ENCODE measurements at regions not wholly inside any gene's neighbourhood (a gene's known extent, or its start where the extent isn't known, plus 50 kb on each side); places are given as distances from the start of the nearest gene placed in this dataset.

- Histone ChIP-seq H3K4me2 (ENCODE audit: low read length, poor library complexity, severe bottlenecking) (no peak overlapping the region), H3K23ac (ENCODE audit: low read length in 2 of 2) (no peak overlapping the region), H2BK12ac (ENCODE audit: low read length in 2 of 2) (no peak overlapping the region), H3K27ac (ENCODE audit: low read length, poor library complexity, severe bottlenecking) (no peak overlapping the region), H4K8ac (ENCODE audit: low read length) (no peak overlapping the region), H3K9me3 (ENCODE audit: control insufficient read depth, low read length) (no peaks in the 10 kb centered on the region), H2AK5ac (ENCODE audit: low read length, severe bottlenecking) (no peak overlapping the region), H3K9ac (ENCODE audit: low read length) (no peak overlapping the region), H3K4ac (ENCODE audit: low read depth in 1 of 2, low read length in 2 of 2) (no peak overlapping the region), H2BK15ac (ENCODE audit: low read depth, poor library complexity, severe bottlenecking) (no peak overlapping the region), H4K91ac (ENCODE audit: low read length) (no peak overlapping the region), H2BK120ac (ENCODE audit: low read depth, low read length) (no peak overlapping the region), H3K79me1 (replicated peaks; ENCODE audit: low read length, poor library complexity, severe bottlenecking) (no peaks in the 10 kb centered on the region), H3K14ac (ENCODE audit: low read length in 2 of 2) (no peak overlapping the region), H3K36me3 (ENCODE audit: control insufficient read depth in 1 of 2, insufficient read depth in 2 of 2, low read depth in 1 of 2, low read length in 2 of 2) (no peaks in the 10 kb centered on the region), H3K18ac (ENCODE audit: low read depth in 1 of 2, low read length in 2 of 2) (no peak overlapping the region), H2AFZ (ENCODE audit: low read depth, low read length) (no peak overlapping the region), H2BK5ac (ENCODE audit: low read depth, low read length, poor library complexity, severe bottlenecking) (no peak overlapping the region), H3K4me1 (ENCODE audit: control insufficient read depth, insufficient read depth, low read depth, low read length) (no peaks in the 10 kb centered on the region), H3K4me3 (ENCODE audit: insufficient read depth in 1 of 2, low read depth in 1 of 2, low read length in 2 of 2) (no peak overlapping the region), H3K27me3 (ENCODE audit: control insufficient read depth in 1 of 2, insufficient read depth in 1 of 2, low read length in 2 of 2) (no peaks in the 10 kb centered on the region)
- 75% methylated on average over 5 of the region's 7 CpGs for WGBS
- DNase-seq: no peak
Measured at GRCh38 chr10:130875897-130876472, 435.5 kb downstream of the TCERG1L start.

- no peak overlapping the region for H4K91ac ChIP-seq (ENCODE audit: low read length)
- no peaks in the 10 kb centered on the region for H3K4me1 ChIP-seq (ENCODE audit: control insufficient read depth, insufficient read depth, low read depth, low read length)
- H3K27me3 ChIP-seq (ENCODE audit: control insufficient read depth in 1 of 2, insufficient read depth in 1 of 2, low read length in 2 of 2): no peaks in the 10 kb centered on the region
- H3K36me3 ChIP-seq (ENCODE audit: control insufficient read depth in 1 of 2, insufficient read depth in 2 of 2, low read depth in 1 of 2, low read length in 2 of 2): no peaks in the 10 kb centered on the region
- no peak overlapping the region for H3K14ac ChIP-seq (ENCODE audit: low read length in 2 of 2)
- no peak overlapping the region for H2AFZ ChIP-seq (ENCODE audit: low read depth, low read length)
- H3K79me1 ChIP-seq (replicated peaks; ENCODE audit: low read length, poor library complexity, severe bottlenecking): no peaks in the 10 kb centered on the region
- no peak overlapping the region for H2BK12ac ChIP-seq (ENCODE audit: low read length in 2 of 2)
- H3K4me3 ChIP-seq (ENCODE audit: insufficient read depth in 1 of 2, low read depth in 1 of 2, low read length in 2 of 2): no peak overlapping the region
- H4K8ac ChIP-seq (ENCODE audit: low read length): no peak overlapping the region
- no peak overlapping the region for H3K4me2 ChIP-seq (ENCODE audit: low read length, poor library complexity, severe bottlenecking)
- H3K18ac ChIP-seq (ENCODE audit: low read depth in 1 of 2, low read length in 2 of 2): no peak overlapping the region
- H2BK120ac ChIP-seq (ENCODE audit: low read depth, low read length): no peak overlapping the region
- no peak overlapping the region for H3K27ac ChIP-seq (ENCODE audit: low read length, poor library complexity, severe bottlenecking)
- no peak overlapping the region for H2BK15ac ChIP-seq (ENCODE audit: low read depth, poor library complexity, severe bottlenecking)
- DNase-seq: no peak
- H2BK5ac ChIP-seq (ENCODE audit: low read depth, low read length, poor library complexity, severe bottlenecking): no peak overlapping the region
- H2AK5ac ChIP-seq (ENCODE audit: low read length, severe bottlenecking): no peak overlapping the region
- no peaks in the 10 kb centered on the region for H3K9me3 ChIP-seq (ENCODE audit: control insufficient read depth, low read length)
- H3K4ac ChIP-seq (ENCODE audit: low read depth in 1 of 2, low read length in 2 of 2): no peak overlapping the region
- WGBS: 77% methylated on average over 3 of the region's 3 CpGs
- no peak overlapping the region for H3K23ac ChIP-seq (ENCODE audit: low read length in 2 of 2)
- no peak overlapping the region for H3K9ac ChIP-seq (ENCODE audit: low read length)
Measured at GRCh38 chr10:130877126-130877525, 434.4 kb downstream of the TCERG1L start.

GRCh38 chr10:130878131-130878530 is 433.4 kb downstream of the TCERG1L start:
- H4K91ac ChIP-seq (ENCODE audit: low read length): no peak overlapping the region
- H3K4me1 ChIP-seq (ENCODE audit: control insufficient read depth, insufficient read depth, low read depth, low read length): no peaks in the 10 kb centered on the region
- no peak overlapping the region for H4K8ac ChIP-seq (ENCODE audit: low read length)

GRCh38 chr10:130882906-130883305 is 428.6 kb downstream of the TCERG1L start:
- Histone ChIP-seq H3K79me1 (replicated peaks; ENCODE audit: low read length, poor library complexity, severe bottlenecking) (no peaks in the 10 kb centered on the region), H3K4ac (ENCODE audit: low read depth in 1 of 2, low read length in 2 of 2) (no peak overlapping the region), H3K18ac (ENCODE audit: low read depth in 1 of 2, low read length in 2 of 2) (no peak overlapping the region), H3K9me3 (ENCODE audit: control insufficient read depth, low read length) (no peaks in the 10 kb centered on the region), H2AK5ac (ENCODE audit: low read length, severe bottlenecking) (no peak overlapping the region), H4K8ac (ENCODE audit: low read length) (no peak overlapping the region), H2BK5ac (ENCODE audit: low read depth, low read length, poor library complexity, severe bottlenecking) (no peak overlapping the region), H2BK120ac (ENCODE audit: low read depth, low read length) (no peak overlapping the region), H4K91ac (ENCODE audit: low read length) (no peak overlapping the region), H3K14ac (ENCODE audit: low read length in 2 of 2) (no peak overlapping the region), H3K4me2 (ENCODE audit: low read length, poor library complexity, severe bottlenecking) (no peak overlapping the region), H3K27me3 (ENCODE audit: control insufficient read depth in 1 of 2, insufficient read depth in 1 of 2, low read length in 2 of 2) (no peaks in the 10 kb centered on the region), H2AFZ (ENCODE audit: low read depth, low read length) (no peak overlapping the region), H3K27ac (ENCODE audit: low read length, poor library complexity, severe bottlenecking) (no peak overlapping the region), H3K36me3 (ENCODE audit: control insufficient read depth in 1 of 2, insufficient read depth in 2 of 2, low read depth in 1 of 2, low read length in 2 of 2) (no peaks in the 10 kb centered on the region), H2BK15ac (ENCODE audit: low read depth, poor library complexity, severe bottlenecking) (no peak overlapping the region), H3K23ac (ENCODE audit: low read length in 2 of 2) (no peak overlapping the region), H3K9ac (ENCODE audit: low read length) (no peak overlapping the region), H3K4me3 (ENCODE audit: insufficient read depth in 1 of 2, low read depth in 1 of 2, low read length in 2 of 2) (no peak overlapping the region), H2BK12ac (ENCODE audit: low read length in 2 of 2) (no peak overlapping the region), H3K4me1 (ENCODE audit: control insufficient read depth, insufficient read depth, low read depth, low read length) (no peaks in the 10 kb centered on the region)
- DNase-seq: no peak
- 46% methylated on average over 3 of the region's 3 CpGs for WGBS

More at GRCh38 chr10:130878131-130878530, 433.4 kb downstream of the TCERG1L start:
- Histone ChIP-seq H3K18ac (ENCODE audit: low read depth in 1 of 2, low read length in 2 of 2) (no peak overlapping the region), H2BK120ac (ENCODE audit: low read depth, low read length) (no peak overlapping the region), H3K36me3 (ENCODE audit: control insufficient read depth in 1 of 2, insufficient read depth in 2 of 2, low read depth in 1 of 2, low read length in 2 of 2) (no peaks in the 10 kb centered on the region), H3K9ac (ENCODE audit: low read length) (no peak overlapping the region), H2BK5ac (ENCODE audit: low read depth, low read length, poor library complexity, severe bottlenecking) (no peak overlapping the region), H3K9me3 (ENCODE audit: control insufficient read depth, low read length) (no peaks in the 10 kb centered on the region), H3K27me3 (ENCODE audit: control insufficient read depth in 1 of 2, insufficient read depth in 1 of 2, low read length in 2 of 2) (no peaks in the 10 kb centered on the region), H2BK15ac (ENCODE audit: low read depth, poor library complexity, severe bottlenecking) (no peak overlapping the region), H2BK12ac (ENCODE audit: low read length in 2 of 2) (no peak overlapping the region), H3K4me2 (ENCODE audit: low read length, poor library complexity, severe bottlenecking) (no peak overlapping the region), H3K27ac (ENCODE audit: low read length, poor library complexity, severe bottlenecking) (no peak overlapping the region), H3K23ac (ENCODE audit: low read length in 2 of 2) (no peak overlapping the region), H2AK5ac (ENCODE audit: low read length, severe bottlenecking) (no peak overlapping the region), H3K4me3 (ENCODE audit: insufficient read depth in 1 of 2, low read depth in 1 of 2, low read length in 2 of 2) (no peak overlapping the region), H3K4ac (ENCODE audit: low read depth in 1 of 2, low read length in 2 of 2) (no peak overlapping the region), H2AFZ (ENCODE audit: low read depth, low read length) (no peak overlapping the region), H3K14ac (ENCODE audit: low read length in 2 of 2) (no peak overlapping the region), H3K79me1 (replicated peaks; ENCODE audit: low read length, poor library complexity, severe bottlenecking) (no peaks in the 10 kb centered on the region)
- DNase-seq: no peak
- no CpG with 5 or more reads among the region's 1 CpG for WGBS
